Caki2 (cell line): ENCODE measurements at regions not wholly inside any gene's neighbourhood (a gene's known extent, or its start where the extent isn't known, plus 50 kb on each side); places are given as distances from the start of the nearest gene placed in this dataset.
A peak's percentile ranks its signal among the peaks of the same experiment; 100 is the strongest.
"Not testable (repeated sequence)": the region's sequence is repeated elsewhere in the genome, so short reads cannot be mapped to it uniquely, and the experiment has no call there.

Source experiments
- DNase-seq: peaks from one replicate; pipeline ENCODE4 v3.0.0-alpha.2; 2015; ENCODE audit warnings: low read depth
- in situ Hi-C: cut with HindIII; loops from 2 replicates; pipeline ENCODE4 v1.10.0; 2016; ENCODE audit warnings: low sequenced_read_pairs, low pct_unique_long_range_greater_than_20kb, mixed read lengths

DNA sequence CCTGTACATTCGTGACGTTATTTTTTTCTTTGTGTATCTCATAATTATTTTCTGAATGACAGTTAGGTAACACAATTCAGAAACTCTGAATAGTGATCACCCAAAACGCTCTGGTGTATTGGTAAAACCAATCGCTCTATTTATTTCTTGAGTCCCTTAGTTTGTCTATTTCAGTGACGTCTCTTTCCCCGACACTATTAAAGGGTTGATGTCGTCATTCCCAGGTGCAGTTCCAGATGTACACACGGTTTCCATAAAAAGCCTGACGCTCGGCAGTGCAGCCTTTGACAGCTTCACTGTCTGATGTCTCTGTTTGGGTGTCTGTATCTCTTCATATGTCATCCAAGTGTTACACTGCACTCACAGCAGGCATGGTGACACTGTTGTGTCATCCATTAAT lies 701.4 kb downstream of the TMEM121 start:
- DNase-seq: no peak
- in situ Hi-C loops: no loop called here

DNA sequence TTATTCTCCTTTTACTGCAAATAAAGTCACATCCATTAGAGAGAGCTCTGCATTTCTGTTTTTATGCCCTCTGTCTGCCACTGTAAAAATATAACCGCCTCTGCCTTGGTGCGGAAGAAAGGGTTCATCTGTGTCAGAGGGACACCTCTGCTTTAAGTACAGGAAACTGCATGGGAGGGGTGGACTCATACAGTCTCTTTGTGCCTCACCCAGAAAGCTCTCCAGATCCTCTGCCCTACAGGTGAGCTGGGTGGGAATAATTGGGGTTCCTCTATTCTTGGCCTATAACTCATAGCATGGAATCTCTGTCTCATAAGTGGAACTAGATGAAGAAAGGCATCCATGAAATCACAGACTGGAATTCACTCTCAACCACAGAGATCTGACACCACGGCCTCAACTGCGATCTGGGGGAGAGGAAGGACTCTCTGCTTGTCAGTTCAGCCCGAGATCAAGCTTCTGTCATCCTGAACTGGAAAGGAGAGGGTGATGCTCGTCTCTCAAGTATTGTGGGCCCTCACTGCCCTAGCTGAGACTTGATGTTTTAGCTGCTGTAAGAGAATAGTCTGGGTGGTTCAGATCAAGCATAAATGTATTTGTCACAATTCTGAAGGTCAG lies 702.3 kb downstream of the TMEM121 start:
- no peak for DNase-seq
- in situ Hi-C loops: no loop called here

DNA sequence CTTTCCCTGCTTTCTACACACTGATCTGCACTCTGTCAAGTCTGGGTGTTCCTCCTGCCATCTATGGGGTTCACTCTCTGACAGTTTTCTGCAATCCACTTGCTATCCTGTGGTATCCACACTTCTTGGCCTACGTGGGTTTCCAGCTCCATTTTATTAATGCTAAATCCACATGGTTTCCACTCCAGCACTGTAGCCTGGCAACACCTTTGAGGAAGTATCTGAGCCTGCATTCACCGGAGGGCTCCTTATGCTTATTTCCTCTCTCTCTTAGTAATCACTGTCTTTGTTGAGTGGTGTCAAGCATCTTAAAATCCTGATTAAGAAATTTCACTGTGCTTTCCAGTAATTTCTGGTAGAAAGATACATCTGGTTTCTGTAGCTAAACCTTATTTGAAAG lies 703.7 kb downstream of the TMEM121 start:
- no peak for DNase-seq
- in situ Hi-C loops: no loop called here

DNA sequence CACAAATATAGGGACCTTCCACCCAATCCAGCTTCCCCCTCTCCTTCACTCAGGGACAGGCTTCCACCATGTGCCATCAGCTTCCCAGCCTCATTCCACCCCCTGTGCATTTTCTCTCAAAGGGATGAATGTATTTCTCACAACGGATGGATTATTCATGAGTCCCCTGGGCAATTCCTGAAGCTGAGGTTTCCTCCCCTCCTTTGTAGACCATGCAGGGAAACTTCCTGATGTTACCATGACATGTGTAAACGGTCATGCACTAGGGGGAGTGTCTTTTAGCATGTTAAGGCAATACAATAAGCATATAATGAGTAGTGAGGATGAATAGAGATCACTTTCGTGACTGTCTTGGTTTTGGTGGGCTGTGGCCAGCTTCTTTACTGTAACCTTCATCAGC lies 706.8 kb downstream of the TMEM121 start:
- DNase-seq, in situ Hi-C loops: not testable (repeated sequence)

DNA sequence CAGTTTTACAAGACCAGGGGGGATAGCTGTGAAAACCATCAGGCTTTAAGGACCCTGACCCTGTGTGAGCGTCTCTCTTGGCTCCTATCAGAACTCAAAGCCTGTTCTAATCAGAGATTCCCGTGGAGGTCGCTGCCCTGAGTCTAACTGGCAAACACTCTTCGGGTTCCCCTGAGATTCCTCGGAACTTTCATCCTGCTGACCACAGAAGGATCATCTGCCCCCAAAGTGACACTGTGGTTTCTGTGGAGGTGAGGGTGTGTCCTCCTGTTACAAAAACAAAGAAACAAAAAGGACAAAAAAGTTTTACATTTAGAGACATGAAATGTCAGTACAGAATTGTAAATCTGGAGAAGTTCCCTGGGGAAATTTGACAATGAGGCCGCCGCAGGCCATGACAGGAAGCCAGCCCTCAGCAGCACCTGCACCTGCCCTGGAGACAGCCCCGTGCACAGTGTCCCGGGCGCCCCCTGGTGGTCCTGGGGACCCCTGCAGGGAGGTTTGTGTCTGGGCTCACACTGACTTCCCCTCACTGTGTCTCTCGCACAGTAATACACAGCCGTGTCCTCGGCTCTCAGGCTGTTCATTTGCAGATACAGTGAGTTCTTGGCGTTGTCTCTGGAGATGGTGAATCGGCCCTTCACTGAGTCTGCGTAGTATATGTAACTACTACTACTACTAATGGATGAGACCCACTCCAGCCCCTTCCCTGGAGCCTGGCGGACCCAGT lies 708.3 kb downstream of the TMEM121 start:
- DNase-seq, in situ Hi-C loops: not testable (repeated sequence)

DNA sequence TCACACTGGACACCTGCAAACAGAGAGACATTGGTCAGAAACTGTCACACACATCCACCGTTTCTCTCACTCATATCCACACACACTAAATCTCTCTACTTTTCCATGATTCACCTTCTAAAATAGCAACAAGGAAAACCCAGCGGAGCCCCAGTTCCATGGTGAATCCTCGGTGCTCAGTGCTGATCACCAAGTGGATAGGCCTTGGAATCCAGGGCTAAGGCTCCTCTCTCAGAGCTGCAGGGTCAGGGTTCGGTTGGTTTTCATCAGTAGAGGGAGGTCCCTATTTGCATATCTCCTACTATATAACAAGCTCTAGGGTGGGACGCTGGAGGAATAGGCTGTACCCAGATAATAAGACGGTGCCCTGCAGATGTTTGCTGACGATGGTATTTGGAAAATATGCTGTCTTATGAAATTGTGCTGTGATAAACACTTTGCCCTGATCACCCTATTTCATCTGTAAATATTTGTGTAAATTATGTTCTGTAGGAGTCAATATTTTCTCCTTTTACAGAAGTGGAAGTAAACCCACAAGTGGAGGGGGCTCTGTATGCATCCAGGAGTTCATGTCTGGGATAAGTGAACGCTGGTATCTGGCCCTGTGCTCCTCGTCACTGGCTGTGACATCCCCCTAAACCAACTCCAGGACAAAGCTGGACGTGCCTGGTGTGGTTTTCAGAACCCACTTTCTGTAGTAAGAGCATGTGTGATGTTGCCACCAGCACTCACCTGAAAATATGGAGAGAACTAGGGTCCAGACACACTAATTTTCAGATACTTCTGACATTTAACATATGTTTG lies 709.2 kb downstream of the TMEM121 start:
- in situ Hi-C loops: no loop called here
- no peak for DNase-seq

DNA sequence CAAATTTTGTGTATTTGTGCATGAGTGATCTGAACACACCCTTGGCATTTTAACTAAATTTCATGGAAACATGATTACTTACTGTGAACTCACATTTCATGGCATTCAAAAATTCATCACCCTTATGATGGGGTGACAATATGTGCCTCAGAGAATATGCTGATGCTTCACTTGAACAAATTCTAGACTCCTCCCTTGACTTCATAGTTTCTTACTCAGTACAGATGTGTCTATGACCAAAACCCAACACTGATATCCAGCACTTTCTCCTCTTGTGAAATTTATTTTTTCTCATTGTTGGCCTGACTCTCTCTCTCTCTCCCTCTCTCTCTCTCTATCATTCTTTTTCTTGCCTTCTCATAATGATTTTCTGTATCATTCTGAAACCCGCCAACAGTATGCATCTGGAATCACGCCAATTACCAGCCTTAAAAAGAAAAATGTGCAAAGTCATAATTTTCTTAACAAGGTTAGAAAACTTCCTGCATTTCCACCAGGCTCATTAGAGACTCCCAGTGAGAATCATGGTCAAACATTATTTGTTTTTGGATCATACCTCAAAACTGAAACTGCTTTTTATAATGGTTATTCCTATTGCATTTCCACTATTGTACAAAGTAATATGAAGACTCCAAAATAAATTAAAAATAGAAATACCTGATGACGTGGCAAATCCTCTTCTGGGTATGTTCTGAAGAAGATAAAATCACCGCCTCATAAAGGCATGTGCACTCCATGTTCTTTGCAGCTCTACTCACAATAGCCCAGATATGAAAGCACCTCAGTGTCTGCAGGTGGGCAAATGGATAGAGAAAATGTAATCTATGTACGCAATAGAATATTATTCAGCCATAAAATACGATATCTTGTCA lies 722.2 kb downstream of the TMEM121 start:
- DNase-seq: no peak
- in situ Hi-C loops: no loop called here

DNA sequence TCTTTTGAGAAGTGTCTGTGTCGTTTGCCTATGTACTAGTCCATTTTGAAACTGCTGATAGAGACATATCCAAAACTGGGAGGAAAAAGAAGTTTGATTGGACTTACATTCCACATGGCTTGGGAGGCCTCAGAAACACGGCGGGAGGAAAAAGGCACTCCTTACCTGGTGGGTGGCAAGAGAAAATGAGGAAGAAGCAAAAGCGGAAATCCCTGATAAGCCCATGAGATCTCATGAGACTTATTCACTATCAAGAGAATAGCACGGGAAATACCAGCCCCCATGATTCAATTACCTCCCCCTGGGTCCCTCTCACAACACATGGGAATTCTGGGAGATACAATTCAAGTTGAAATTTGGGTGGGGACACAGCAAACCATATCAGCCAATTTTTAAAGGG lies 727.6 kb downstream of the TMEM121 start:
- in situ Hi-C loops, DNase-seq: not testable (repeated sequence)

DNA sequence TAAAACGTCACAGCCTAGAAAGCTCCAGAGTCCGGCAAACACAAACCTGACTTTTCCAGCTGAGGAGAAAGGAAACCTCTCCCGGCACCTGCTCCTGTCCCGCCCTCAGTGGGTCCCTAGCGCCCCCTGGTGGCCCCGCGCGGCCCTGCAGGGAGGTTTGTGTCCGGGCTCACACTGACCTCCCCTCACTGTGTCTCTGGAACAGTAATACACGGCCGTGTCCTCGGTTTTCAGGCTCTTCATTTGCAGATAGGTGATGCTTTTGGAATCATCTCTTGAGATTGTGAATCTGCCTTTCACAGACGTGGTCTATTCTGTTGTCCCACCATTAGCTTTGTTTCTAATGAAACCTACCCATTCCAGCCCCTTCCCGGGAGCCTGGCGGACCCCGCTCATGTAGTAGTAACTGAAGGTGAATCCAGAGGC lies 731.2 kb downstream of the TMEM121 start:
- in situ Hi-C loops: not testable (repeated sequence)
- DNase-seq: peak; percentile 14

DNA sequence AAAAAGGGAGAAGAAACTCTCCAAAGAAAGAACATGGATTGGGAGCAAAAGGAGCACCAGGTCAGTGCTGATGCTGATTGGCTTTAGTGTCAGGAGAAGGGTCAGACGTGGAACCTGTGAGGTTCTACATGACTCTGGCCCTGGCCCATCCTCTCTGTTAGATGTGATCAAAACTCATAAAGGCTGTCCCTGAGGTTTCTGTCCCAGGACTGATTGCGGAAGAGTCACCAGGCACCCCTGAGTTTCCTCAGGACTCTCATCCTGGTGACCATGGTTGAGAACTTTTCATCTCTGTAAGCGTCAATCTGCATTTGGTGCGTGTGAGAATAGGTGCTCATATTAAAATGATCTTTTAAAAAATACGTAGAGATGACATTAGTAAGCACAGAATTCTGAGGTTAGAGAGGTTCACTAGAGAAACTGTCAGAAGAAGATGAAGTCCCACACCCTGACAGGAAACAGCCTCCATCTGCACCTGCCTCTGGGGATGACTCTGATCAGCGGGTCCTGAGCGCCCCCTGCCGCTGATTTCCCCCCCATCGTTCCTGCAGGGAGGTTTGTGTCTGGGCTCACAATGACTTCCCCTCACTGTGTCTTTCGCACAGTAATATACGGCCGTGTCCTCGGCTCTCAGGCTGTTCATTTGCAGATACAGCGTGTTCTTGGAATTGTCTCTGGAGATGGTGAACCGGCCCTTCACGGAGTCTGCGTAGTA lies 741.8 kb downstream of the TMEM121 start:
- no peak for DNase-seq
- in situ Hi-C loops: no loop called here

DNA sequence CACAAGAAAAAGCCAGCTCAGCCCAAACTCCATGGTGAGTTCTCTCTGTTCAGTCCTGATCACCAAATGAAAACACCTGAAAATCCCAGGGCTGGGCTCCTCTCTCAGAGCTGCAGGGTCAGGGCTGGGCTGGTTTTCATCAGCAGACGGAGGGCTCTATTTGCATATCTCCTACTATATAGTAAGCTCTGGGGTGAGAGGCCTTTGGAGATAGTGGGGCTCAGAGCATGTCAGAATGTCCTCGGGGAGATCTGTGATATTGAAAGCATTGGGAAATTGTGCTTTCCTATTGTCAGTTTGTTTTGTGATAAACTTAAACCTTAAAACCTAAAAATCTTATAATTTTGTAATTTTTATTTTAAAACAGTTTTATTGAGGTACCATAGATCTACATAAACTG lies 742.6 kb downstream of the TMEM121 start:
- DNase-seq: no peak
- in situ Hi-C loops: no loop called here

DNA sequence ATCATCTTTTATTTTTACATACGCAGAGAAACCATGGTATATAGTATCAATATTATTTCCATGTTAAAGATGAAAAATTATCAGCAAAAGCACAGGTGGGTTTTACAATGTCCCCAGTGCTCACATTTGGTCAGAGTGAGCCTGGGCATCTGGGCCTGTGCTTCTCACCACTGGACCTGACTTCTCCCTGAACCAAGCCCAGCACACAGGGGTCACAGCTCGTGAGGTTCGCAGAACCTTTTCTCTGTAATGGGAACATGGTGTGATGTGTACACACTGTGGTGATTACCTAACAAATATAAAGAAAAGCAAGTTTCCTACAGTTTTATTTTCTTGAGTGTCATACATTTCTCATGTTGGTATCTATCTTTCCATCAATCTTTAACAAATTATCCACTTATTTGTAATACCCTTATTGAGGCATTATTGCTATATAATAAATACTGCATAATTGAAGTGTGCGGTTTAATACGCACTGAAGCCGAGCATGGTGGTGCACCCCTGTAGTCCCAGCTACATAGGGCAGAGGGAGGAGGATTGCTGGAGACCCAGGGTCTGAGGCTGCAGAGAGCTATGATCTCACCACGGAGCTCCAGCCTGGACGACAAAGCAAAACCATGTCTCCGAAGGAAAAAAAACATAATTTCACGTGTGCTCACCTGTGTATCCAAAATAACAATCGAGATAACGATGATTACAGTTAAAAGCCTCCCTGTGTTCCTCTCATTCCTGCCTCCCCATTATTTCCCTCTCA lies 743.2 kb downstream of the TMEM121 start:
- DNase-seq: no peak
- in situ Hi-C loops: no loop called here

DNA sequence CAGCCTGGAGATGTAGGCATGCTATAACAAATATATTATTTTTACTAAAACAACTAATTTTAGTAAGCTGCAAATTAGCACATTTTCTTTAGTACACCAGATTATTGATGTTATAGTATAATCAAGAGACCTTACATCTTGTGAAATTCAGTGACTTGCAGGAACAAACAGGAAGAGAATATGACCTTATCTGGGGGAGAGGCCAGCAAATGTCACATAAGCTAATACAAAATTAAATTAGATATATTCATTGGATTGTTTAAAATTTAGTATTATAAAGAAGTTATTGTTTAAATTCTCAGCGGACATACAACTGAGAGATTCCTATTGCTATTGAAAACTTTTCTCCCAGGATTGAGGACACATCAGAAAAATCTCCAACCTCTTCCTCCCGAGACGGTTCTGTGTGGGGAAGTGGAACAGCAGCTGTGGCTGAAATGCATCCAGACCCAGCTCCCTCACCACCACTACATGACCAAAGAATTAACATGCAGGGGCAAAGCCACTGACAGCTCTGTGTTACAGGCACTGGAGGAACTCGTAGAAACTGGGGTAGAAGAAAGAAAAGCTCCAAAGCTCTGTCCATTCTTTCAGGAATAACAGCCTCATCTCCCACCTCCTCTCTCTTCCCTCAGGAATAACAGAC lies 744.2 kb downstream of the TMEM121 start:
- in situ Hi-C loops, DNase-seq: not testable (repeated sequence)

DNA sequence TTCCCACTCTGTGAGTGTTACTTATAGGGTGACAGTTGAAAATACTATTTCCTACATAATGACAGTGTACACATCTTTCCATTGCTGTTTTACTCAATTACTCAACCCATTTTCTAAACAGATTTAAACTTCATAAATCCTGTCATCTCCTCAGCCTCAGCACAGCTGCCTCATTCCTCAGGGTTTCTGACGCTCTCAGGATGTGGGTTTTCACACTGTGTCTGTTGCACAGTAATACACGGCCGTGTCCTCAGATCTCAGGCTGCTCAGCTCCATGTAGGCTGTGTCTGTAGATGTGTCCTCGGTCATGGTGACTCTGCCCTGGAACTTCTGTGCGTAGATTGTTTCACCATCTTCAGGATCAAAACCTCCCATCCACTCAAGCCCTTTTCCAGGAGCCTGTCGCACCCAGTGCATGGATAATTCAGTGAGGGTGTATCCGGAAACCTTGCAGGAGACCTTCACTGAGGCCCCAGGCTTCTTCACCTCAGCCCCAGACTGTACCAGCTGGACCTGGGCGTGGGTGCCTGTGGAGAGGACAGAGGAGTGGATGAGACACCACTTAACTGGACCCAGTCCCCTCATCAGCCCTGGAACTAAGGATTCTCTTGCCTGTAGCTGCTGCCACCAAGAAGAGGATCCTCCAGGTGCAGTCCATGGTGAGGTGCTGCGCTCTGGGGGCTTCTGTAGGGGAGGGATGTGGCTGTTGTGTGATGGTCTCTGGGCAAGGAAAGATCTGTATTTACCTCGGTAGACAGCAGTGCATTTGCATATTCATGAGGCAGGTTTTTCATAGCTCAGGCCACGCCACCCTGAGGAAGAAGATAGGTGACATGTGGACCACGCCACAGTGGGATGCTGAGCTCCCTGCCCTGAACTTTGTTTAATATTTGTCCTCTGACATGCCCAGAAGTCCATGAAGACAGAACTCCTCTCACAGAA lies 750.2 kb downstream of the TMEM121 start:
- DNase-seq: no peak
- in situ Hi-C loops: no loop called here

DNA sequence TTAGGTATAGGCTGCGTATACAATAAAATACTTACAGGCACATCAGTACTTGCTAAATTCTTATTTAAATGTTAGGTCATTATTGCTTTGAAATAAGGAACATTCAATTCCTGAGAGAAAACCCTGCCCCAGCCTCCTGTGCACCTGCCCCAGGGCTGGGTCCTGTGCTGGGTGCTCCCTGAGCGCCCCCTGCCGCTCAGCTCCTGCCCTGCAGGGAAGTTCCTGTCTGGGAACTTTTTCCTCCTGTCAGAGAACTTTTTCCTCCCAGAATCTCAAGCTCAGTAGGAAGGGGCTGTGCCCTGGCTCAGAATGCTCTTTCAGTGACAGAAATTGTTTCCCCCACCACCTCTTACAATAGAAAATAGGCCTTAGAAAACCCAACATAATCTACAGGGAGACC lies 751.1 kb downstream of the TMEM121 start:
- DNase-seq: no peak
- in situ Hi-C loops: no loop called here

DNA sequence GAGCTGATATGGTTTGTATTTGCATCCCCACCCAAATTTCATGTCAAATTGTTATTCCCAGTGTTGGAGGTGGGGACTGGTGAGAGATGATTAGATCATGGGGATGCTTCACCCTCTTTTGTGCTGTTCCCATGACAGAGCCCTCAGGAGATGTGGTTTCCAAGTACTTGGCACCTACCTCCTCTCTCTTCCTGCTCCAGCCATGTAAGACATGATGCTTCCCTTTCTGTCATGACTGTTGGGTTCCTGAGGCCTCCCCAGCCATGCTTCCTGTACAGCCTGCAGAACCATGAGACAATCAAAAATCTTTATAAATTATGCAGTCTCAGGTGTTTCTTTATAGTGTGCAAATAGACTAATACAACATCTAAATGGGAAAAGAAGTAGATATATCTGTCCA lies 754.5 kb downstream of the TMEM121 start:
- in situ Hi-C loops: no loop called here

More for the DNA sequence above, 754.5 kb downstream of the TMEM121 start:
- DNase-seq: no peak
